HG03060 (cell line): ENCODE measurements at regions not wholly inside any gene's neighbourhood (a gene's known extent, or its start where the extent isn't known, plus 50 kb on each side); places are given as distances from the start of the nearest gene placed in this dataset.

Experiments
- ATAC-seq: cut with Tn5 transposase; IDR thresholded peaks from one replicate; pipeline ENCODE4 v1.9.1; 2021; ENCODE audit warnings: low read depth, moderate number of reproducible peaks; ENCODE audit not compliant: unreplicated experiment

GRCh38 chr21:21605521-21605920 is 607.3 kb downstream of the NCAM2 start:
- ATAC-seq, result no peak

DNA sequence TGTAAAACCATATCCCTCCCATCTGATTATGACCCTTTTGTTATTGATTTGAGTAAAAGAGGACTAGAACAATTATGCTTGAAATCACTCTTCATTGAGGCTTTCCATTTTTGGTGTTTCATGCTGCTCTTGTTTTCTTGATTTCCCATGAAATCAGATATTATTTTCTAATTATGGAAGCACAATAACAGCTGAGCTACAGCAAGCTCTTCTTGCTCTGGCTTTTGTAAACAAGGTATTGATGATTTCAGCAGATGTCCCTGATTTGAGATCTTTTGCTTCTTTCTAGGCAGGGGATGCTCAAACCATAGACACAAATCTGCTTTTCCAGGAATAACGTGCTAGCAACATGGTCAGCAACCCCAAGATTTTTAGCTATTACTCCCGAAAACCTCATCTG is 607.8 kb downstream of the NCAM2 start:
- ATAC-seq, result no peak

DNA sequence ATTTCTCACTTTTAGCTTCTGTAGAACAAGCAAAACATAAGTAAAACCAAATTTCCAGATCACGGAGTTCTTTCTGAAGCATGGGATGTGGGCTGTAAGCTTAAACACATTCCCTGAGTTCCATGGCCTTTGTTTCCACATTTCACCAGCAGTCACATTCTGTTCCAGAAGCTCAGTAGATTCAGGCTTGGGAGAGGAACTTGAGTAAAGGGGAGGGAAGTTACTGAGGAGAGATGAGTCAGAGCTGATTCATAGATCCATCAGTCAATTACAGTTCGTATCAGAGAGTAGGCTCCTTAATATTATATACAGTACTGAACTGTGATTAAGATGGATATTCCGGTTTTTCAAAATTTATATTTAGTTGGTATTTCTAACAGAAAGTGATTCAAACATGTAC is 614.3 kb downstream of the NCAM2 start:
- ATAC-seq, result no peak

GRCh38 chr21:21614966-21615365 is 616.8 kb downstream of the NCAM2 start:
- no peak for ATAC-seq

DNA sequence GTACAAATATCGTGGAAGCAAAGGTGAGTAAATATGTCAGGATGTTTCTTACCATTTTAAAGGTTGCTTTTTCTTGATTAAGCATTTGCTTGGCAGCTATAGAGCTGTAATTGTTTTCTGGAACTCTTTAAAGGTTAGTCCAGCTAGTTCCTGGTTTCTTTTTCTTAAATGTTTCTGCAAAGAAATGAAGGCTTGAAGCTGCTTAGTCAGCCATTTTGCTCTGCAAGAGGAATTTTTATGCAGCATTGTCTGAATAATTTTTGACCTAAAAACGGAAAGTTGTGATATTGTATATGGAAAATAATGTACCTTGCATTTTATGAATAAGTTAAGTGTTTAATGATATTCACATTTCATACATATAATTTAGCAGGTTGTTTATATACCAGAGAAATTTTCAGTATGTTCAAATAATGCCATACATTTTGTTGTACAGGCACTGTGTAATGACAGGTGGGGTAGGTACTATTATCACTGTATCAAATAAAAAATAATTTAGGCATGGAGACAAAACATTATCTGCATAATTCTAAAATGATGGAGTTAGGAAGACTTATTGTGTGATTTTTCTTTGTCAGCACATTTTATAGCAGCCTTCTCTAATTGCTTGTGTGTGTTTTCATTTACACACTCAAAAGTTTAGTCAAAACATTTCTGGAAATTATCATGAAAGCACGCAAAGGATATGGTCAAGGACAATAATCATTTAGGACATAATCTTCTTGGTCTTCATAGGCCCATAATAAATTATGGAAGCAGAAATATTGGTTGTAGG is 624.4 kb downstream of the NCAM2 start:
- no peak for ATAC-seq

- no peak for ATAC-seq
Observed at GRCh38 chr21:21624674-21625073, 626.5 kb downstream of the NCAM2 start.

GRCh38 chr21:21631961-21632360 is 633.8 kb downstream of the NCAM2 start:
- ATAC-seq, result no peak

DNA sequence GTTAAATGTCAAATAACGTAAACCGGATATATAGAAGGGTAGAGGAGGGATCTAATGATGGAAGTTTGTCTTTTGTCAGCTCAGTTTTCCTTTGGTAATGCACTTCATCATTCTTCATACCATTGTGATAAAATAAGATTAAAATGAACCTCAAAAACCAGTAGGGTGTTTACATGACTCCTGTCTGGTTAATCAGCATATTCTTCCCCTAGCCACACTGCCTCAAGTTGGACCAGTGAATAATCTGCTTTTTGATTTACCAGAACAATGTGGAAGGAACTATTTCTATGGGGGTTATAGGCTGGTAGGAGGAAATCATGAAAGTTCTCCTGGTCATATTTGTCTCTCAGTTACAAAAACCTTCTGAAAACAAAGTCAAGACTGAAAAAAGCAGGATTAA is 634.7 kb downstream of the NCAM2 start:
- no peak for ATAC-seq

GRCh38 chr21:21661741-21662140 is 663.5 kb downstream of the NCAM2 start:
- ATAC-seq, result no peak

GRCh38 chr21:21662776-21663175 is 664.6 kb downstream of the NCAM2 start:
- no peak for ATAC-seq

DNA sequence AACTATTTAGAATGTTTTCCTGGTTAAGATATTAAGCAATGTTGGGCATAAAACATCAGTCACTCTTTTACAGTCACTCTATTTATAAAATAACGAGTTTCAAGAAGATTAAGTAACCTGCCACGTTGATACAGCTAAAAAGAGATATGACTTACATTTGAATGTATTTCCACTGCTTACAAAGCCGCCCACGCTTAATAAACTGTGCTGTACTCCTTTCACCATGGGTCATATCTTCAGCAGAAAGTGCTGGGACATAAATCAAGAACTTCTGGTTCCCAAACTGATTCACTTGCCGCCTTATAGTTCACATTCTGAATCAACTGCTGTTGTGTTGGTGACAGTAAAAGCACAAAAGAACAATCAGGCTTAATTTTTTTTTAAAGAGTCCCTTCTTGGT is 666.7 kb downstream of the NCAM2 start:
- ATAC-seq, result no peak

- ATAC-seq, result no peak
Observed at GRCh38 chr21:21666689-21667088, 668.5 kb downstream of the NCAM2 start.

- no peak for ATAC-seq
Observed at GRCh38 chr21:21668198-21668597, 670.0 kb downstream of the NCAM2 start.

GRCh38 chr21:21673959-21674358 is 675.8 kb downstream of the NCAM2 start:
- ATAC-seq, result no peak

- ATAC-seq, result no peak
Observed at GRCh38 chr21:21675601-21676000, 677.4 kb downstream of the NCAM2 start.

DNA sequence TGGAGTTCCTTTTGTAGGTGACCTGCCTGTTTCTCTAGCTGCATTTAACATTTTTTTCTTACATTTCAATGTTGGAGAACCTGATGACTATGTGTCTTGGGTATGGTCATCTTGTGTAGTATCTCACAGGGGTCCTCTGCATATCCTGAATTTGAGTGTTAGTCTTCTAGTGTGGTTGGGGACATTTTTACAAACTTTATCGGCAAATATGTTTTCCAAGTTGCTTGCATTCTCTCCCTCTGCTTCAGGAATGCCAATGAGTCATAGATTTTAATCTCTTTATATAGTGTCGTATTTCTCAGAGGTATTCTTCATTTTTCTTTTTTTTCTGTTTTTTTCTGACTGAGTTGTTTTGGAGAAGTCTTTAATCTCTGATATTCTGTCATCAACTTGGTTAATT is 684.0 kb downstream of the NCAM2 start:
- ATAC-seq, result no peak

GRCh38 chr21:21688889-21689288 is 690.7 kb downstream of the NCAM2 start:
- no peak for ATAC-seq

- no peak for ATAC-seq
Observed at GRCh38 chr21:21690068-21690665, 692.0 kb downstream of the NCAM2 start.

GRCh38 chr21:21712748-21713520 is 714.7 kb downstream of the NCAM2 start:
- ATAC-seq, result no peak

DNA sequence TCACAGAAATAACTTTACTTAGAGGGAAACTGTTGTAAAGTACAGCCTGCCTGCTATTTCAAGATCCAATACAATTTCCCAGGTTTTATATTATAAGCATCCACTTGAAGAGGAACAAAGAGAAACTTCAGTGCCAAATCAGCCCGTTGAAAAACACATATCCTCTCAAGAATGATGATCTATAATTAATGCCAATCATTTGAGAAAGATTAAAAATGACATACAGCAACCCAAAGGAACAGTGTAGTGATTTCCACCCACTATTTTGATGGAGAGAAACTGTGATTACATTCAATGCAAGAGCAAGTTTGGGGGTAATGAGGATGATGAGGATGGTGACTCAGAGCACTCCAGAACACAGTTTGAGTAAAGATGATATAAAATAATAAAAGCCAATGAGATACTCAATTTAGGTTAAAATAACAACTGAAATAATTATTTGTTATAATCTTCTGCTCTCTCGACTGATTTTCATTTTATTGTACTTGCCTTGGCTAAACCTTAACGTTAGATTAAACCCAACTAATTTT is 715.5 kb downstream of the NCAM2 start:
- ATAC-seq, result no peak

DNA sequence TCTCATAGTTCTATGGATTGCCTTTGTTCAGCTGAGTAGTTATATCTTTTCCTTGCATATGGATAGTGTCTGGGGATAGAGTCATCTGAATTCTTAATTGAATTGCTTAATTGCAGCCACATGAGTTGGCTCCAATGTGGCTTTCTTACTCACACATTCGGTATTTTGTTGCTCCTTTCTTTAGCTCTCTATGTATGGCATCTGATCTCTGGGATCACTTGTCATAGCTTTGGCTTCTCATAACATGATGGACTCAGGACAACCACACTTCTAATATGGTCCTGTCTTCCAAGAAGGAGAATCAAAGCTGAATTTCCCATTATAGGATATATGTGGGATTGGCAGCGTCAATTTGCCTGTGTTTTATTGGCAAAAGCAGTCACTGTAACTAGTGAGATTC is 716.2 kb downstream of the NCAM2 start:
- no peak for ATAC-seq
